ENCODE measurements at regions not wholly inside any gene's neighbourhood (a gene's known extent, or its start where the extent isn't known, plus 50 kb on each side); places are given as distances from the start of the nearest gene placed in this dataset.

- BruUV-seq (replicated peaks) = no TSS peak
- no peak overlapping the region for H2AK9ac ChIP-seq (replicated peaks; ENCODE audit: low read depth, low read length, poor library complexity)
- no peak overlapping the region for H3K14ac ChIP-seq (replicated peaks; ENCODE audit: low read depth, low read length)
- no peaks in the 10 kb centered on the region for H3K36me3 ChIP-seq (ENCODE audit: control insufficient read depth, insufficient read depth, low read length)
- H3K4me1 ChIP-seq (ENCODE audit: control insufficient read depth, insufficient read depth, low read length) = no peaks in the 10 kb centered on the region
- ChIA-PET CTCF (no interaction called here), POLR2A (ENCODE audit: unreplicated experiment) (no interaction called here)
- no peak overlapping the region for H3K23ac ChIP-seq (ENCODE audit: low read depth, low read length)
- H2BK120ac ChIP-seq (ENCODE audit: low read depth, low read length) = no peak overlapping the region
- no peak for DNase-seq
- H3K9me1 ChIP-seq (ENCODE audit: insufficient read depth, low read length) = no peaks in the 10 kb centered on the region
- peaks cover 8% of the 10 kb centered on the region for H3K9me3 ChIP-seq (ENCODE audit: control insufficient read depth, insufficient read depth, low read length)
- H2BK5ac ChIP-seq (ENCODE audit: low read depth, low read length, poor library complexity, severe bottlenecking) = no peak overlapping the region
- H3K79me1 ChIP-seq (ENCODE audit: low read depth in 1 of 2, low read length in 2 of 2) = no peaks in the 10 kb centered on the region
- H3K56ac ChIP-seq (ENCODE audit: extremely low read depth, insufficient read depth, low read length) = no peak overlapping the region
- H2BK20ac ChIP-seq (ENCODE audit: low read depth, low read length) = no peak overlapping the region
- H4K8ac ChIP-seq (ENCODE audit: low read depth in 2 of 2, low read length in 2 of 2) = no peak overlapping the region
- no peak overlapping the region for H3K27ac ChIP-seq (ENCODE audit: insufficient read depth, low read length)
- no peak overlapping the region for H2BK15ac ChIP-seq (ENCODE audit: low read depth, low read length)
- H3K4me3 ChIP-seq (ENCODE audit: insufficient read depth, low read depth, low read length) = no peak overlapping the region
- no peak overlapping the region for H3K9ac ChIP-seq (ENCODE audit: low read depth, low read length)
- H4K91ac ChIP-seq (ENCODE audit: insufficient read depth, low read depth, low read length) = no peak overlapping the region
- TF ChIP-seq USF2 (IDR thresholded peaks at IDR 0.05; ENCODE audit: low read depth, low read length) (no peak), CHD1 (IDR thresholded peaks at IDR 0.05; ENCODE audit: low read depth, low read length) (no peak), MAZ (IDR thresholded peaks at IDR 0.05; ENCODE audit: borderline replicate concordance, low read depth, low read length) (no peak), SMC3 (IDR thresholded peaks at IDR 0.05; ENCODE audit: low read depth, low read length) (no peak), MXI1 (IDR thresholded peaks at IDR 0.05; ENCODE audit: borderline replicate concordance, low read depth, low read length) (no peak), NFE2L2 (IDR thresholded peaks at IDR 0.05; ENCODE audit: low read depth, low read length) (no peak), POLR2A (IDR thresholded peaks at IDR 0.05; ENCODE audit: low read depth, low read length) (no peak), MAFK (IDR thresholded peaks at IDR 0.05; ENCODE audit: low read depth, low read length) (no peak), CEBPB (IDR thresholded peaks at IDR 0.05; ENCODE audit: low read depth, low read length) (no peak), RFX5 (IDR thresholded peaks at IDR 0.05; ENCODE audit: low read depth, low read length) (no peak), RCOR1 (IDR thresholded peaks at IDR 0.05; ENCODE audit: insufficient replicate concordance, low read length) (no peak), BHLHE40 (IDR thresholded peaks at IDR 0.05; ENCODE audit: low read depth, low read length) (no peak), ELK1 (IDR thresholded peaks at IDR 0.05; ENCODE audit: borderline replicate concordance, low read depth, low read length) (no peak), FOS (IDR thresholded peaks at IDR 0.05; ENCODE audit: low read depth, low read length) (no peak), RAD21 (IDR thresholded peaks at IDR 0.05; ENCODE audit: low read length) (no peak)
- TF ChIP-seq, protein P1, sequence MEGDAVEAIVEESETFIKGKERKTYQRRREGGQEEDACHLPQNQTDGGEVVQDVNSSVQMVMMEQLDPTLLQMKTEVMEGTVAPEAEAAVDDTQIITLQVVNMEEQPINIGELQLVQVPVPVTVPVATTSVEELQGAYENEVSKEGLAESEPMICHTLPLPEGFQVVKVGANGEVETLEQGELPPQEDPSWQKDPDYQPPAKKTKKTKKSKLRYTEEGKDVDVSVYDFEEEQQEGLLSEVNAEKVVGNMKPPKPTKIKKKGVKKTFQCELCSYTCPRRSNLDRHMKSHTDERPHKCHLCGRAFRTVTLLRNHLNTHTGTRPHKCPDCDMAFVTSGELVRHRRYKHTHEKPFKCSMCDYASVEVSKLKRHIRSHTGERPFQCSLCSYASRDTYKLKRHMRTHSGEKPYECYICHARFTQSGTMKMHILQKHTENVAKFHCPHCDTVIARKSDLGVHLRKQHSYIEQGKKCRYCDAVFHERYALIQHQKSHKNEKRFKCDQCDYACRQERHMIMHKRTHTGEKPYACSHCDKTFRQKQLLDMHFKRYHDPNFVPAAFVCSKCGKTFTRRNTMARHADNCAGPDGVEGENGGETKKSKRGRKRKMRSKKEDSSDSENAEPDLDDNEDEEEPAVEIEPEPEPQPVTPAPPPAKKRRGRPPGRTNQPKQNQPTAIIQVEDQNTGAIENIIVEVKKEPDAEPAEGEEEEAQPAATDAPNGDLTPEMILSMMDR (conservative IDR thresholded peaks at IDR 0.05; ENCODE audit: low read depth, low read length) = no peak
- no CpG with 5 or more reads among the region's 7 CpGs for WGBS, 2 experiments (ENCODE audit: extremely low coverage in 2 of 2, insufficient read length in 1 of 2)
- no peak for ATAC-seq (ENCODE audit: low read depth)
- no peak overlapping the region for H3K18ac ChIP-seq (ENCODE audit: low read depth, low read length)
- H2AK5ac ChIP-seq (ENCODE audit: low read depth, low read length) = no peak overlapping the region
- H4K20me1 ChIP-seq (ENCODE audit: insufficient read depth, low read length) = no peaks in the 10 kb centered on the region
- dilution Hi-C loops (cut with HindIII; ENCODE audit: low sequenced_read_pairs, unreplicated experiment) (no loop called here), in situ Hi-C loops (cut with MboI; ENCODE audit: low sequenced_read_pairs) (no loop called here), intact Hi-C loops (cut with micrococcal nuclease) (no loop called here)
- H2AFZ ChIP-seq (replicated peaks; ENCODE audit: low read length, poor library complexity) = no peak overlapping the region
- H3K27me3 ChIP-seq (ENCODE audit: control insufficient read depth, insufficient read depth, low read length) = no peaks in the 10 kb centered on the region
- H4K5ac ChIP-seq (ENCODE audit: low read depth, low read length) = no peak overlapping the region
- no peak overlapping the region for H3K4ac ChIP-seq (ENCODE audit: low read depth, low read length)
- no peak overlapping the region for H3K4me2 ChIP-seq (ENCODE audit: low read depth, low read length)
Observed at GRCh38 chr17:52790359-52790955, 631.9 kb upstream of the CA10 start.

Measured in IMR-90 (cell line).